ENCODE measurements at regions not wholly inside any gene's neighbourhood (a gene's known extent, or its start where the extent isn't known, plus 50 kb on each side); places are given as distances from the start of the nearest gene placed in this dataset.

- H3K4me3 ChIP-seq (ENCODE audit: low read depth, low read length), result no peak overlapping the region
- no peak for TF ChIP-seq CTCF (IDR thresholded peaks at IDR 0.05; ENCODE audit: low read depth, low read length)
These were observed 187.3 kb upstream of the ID2 start for GRCh38 chr2:8494589-8494988.

GRCh38 chr2:8495189-8495989 lies 186.5 kb upstream of the ID2 start:
- TF ChIP-seq CTCF (IDR thresholded peaks at IDR 0.05; ENCODE audit: low read depth, low read length), result no peak
- no peak overlapping the region for H3K4me3 ChIP-seq (ENCODE audit: low read depth, low read length)

- TF ChIP-seq CTCF (IDR thresholded peaks at IDR 0.05; ENCODE audit: low read depth, low read length), result no peak
- H3K4me3 ChIP-seq (ENCODE audit: low read depth, low read length), result no peak overlapping the region
These were observed 185.8 kb upstream of the ID2 start for GRCh38 chr2:8496079-8496478.

GRCh38 chr2:8496617-8497016 lies 185.2 kb upstream of the ID2 start:
- no peak overlapping the region for H3K4me3 ChIP-seq (ENCODE audit: low read depth, low read length)
- TF ChIP-seq CTCF (IDR thresholded peaks at IDR 0.05; ENCODE audit: low read depth, low read length), result no peak

- H3K4me3 ChIP-seq (ENCODE audit: low read depth, low read length), result no peak overlapping the region
- TF ChIP-seq CTCF (IDR thresholded peaks at IDR 0.05; ENCODE audit: low read depth, low read length), result no peak
These were observed 182.9 kb upstream of the ID2 start for GRCh38 chr2:8498994-8499393.

- no peak overlapping the region for H3K4me3 ChIP-seq (ENCODE audit: low read depth, low read length)
- no peak for TF ChIP-seq CTCF (IDR thresholded peaks at IDR 0.05; ENCODE audit: low read depth, low read length)
These were observed 181.5 kb upstream of the ID2 start for GRCh38 chr2:8500124-8501054.
